ENCODE measurements at regions not wholly inside any gene's neighbourhood (a gene's known extent, or its start where the extent isn't known, plus 50 kb on each side); places are given as distances from the start of the nearest gene placed in this dataset.

GRCh38 chr5:61758711-61759110 lies 426.7 kb downstream of the ZSWIM6 start:
- TF ChIP-seq POLR2A (IDR thresholded peaks at IDR 0.05) (no peak), CTCF (IDR thresholded peaks at IDR 0.05) (no peak), POLR2AphosphoS5 (IDR thresholded peaks at IDR 0.05) (no peak), EP300 (IDR thresholded peaks at IDR 0.05) (no peak)
